AG09309 (cell line): ENCODE measurements at regions not wholly inside any gene's neighbourhood (a gene's known extent, or its start where the extent isn't known, plus 50 kb on each side); places are given as distances from the start of the nearest gene placed in this dataset.

Experiments used
- DNase-seq: peaks from one replicate; pipeline ENCODE4 v3.0.0-alpha.2; 2010; ENCODE audit warnings: low read depth
- H3K4me3 ChIP-seq: 2 replicates; pipeline ENCODE4 v1.5.1; 2011; ENCODE audit warnings: mild to moderate bottlenecking, low read depth, low read length, moderate library complexity; ENCODE audit not compliant: control insufficient read depth
- CTCF ChIP-seq: IDR thresholded peaks from 2 replicates; pipeline ENCODE4 v1.5.1; 2011; ENCODE audit warnings: mild to moderate bottlenecking, low read depth, low read length, inconsistent platforms; ENCODE audit not compliant: insufficient read depth, control insufficient read depth; ENCODE audit errors: missing control alignments

- H3K4me3 ChIP-seq, result no peak overlapping the region
- no peak for TF ChIP-seq CTCF
- DNase-seq, result no peak
Measured at GRCh38 chr3:88239870-88240269, 90.1 kb downstream of the C3orf38 start.

GRCh38 chr3:88248658-88249057 lies 98.9 kb downstream of the C3orf38 start:
- H3K4me3 ChIP-seq, result no peak overlapping the region
- no peak for DNase-seq
- no peak for TF ChIP-seq CTCF

- TF ChIP-seq CTCF, result no peak
- no peak for DNase-seq
Measured at GRCh38 chr3:88259045-88259444, 109.3 kb downstream of the C3orf38 start.

GRCh38 chr3:88262527-88262926 lies 112.8 kb downstream of the C3orf38 start:
- TF ChIP-seq CTCF, result no peak
- no peak for DNase-seq
- no peak overlapping the region for H3K4me3 ChIP-seq

More at GRCh38 chr3:88259045-88259444, 109.3 kb downstream of the C3orf38 start:
- no peak overlapping the region for H3K4me3 ChIP-seq

- no peak overlapping the region for H3K4me3 ChIP-seq
- no peak for DNase-seq
- no peak for TF ChIP-seq CTCF
Measured at GRCh38 chr3:88263417-88264100, 113.8 kb downstream of the C3orf38 start.

- DNase-seq, result no peak
- no peak overlapping the region for H3K4me3 ChIP-seq
- TF ChIP-seq CTCF, result no peak
Measured at GRCh38 chr3:88267441-88267840, 117.7 kb downstream of the C3orf38 start.
